Body of pancreas (tissue), 4 donors: ENCODE measurements at regions not wholly inside any gene's neighbourhood (a gene's known extent, or its start where the extent isn't known, plus 50 kb on each side); places are given as distances from the start of the nearest gene placed in this dataset.

Source experiments
- CTCF ChIP-seq, 7 experiments: fragments of 450-650 bp in 4 of 7; fragments of 200-600 bp in 3 of 7; sonication (generic) in 3 of 7; IDR thresholded peaks; one replicate each; pipeline ENCODE4 v1.5.1; 2016 to 2019; ENCODE audit warnings: antibody characterized with exemption in 7 of 7
- POLR2A ChIP-seq, 3 donors: fragments of 450-650 bp; IDR thresholded peaks; one replicate each; pipeline ENCODE4 v1.6.1; 2016; ENCODE audit warnings: antibody characterized with exemption in 3 of 3, mild to moderate bottlenecking in 2 of 3

DNA sequence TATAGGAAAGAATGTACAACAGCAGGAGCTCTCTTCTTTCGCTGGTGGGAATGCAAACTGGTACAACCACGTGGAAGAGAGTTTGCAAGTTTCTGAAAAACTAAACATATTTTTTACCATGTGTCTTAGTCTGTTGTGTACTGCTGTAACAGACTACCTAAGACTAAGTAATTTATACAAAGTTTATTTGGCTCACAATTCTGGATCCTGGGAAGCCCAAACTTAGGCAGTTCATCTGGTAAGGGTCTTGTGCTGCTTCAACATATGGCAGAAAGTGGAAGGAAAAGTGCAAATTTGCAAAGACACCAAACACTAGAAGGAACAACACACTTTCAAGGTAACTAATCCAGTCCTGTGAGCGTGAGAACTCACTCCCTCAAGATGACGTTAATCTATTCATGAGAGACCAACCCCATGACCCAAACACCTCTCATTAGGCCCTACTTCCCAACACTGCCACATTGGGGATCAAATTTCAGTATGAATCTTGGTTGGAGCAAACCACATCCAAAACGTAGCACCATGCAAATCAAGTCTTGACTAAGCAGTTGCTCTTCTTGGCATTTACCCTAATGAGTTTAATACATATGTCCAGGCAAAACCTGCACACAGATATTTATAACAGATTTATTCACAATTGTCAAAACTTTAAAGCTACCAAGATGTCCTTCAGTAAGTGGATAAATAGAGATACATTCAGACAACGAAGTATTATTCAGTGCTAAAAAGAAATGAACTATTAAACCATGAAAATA is 481.9 kb upstream of the FOXG1 start:
- TF ChIP-seq CTCF (IDR thresholded peaks at IDR 0.05) (no peak), POLR2A (IDR thresholded peaks at IDR 0.05) (no peak)
